Liver (tissue), 8 donors: ENCODE measurements at regions not wholly inside any gene's neighbourhood (a gene's known extent, or its start where the extent isn't known, plus 50 kb on each side); places are given as distances from the start of the nearest gene placed in this dataset.

Experiments used
- DNase-seq: peaks from one replicate; pipeline ENCODE4 v3.0.0-alpha.2; 2017; ENCODE audit warnings: low spot score
- H3K27ac ChIP-seq, 2 donors: one replicate each; pipeline ENCODE4 v1.7.0; 2013; ENCODE audit warnings: inconsistent platforms in 2 of 2, low read length in 2 of 2, control low read depth in 1 of 2, low read depth in 1 of 2, mild to moderate bottlenecking in 1 of 2
- H3K27me3 ChIP-seq, 4 donors: one replicate each; pipeline versions ENCODE4 v1.6.1 to v1.7.0; 2013; ENCODE audit warnings: low read length in 3 of 4, inconsistent platforms in 1 of 4, mild to moderate bottlenecking in 1 of 4, moderate library complexity in 1 of 4; ENCODE audit not compliant: control insufficient read depth in 4 of 4, insufficient read depth in 4 of 4
- H3K36me3 ChIP-seq, 4 donors: one replicate each; pipeline versions ENCODE4 v1.6.1 to v1.7.0; 2013; ENCODE audit warnings: low read length in 3 of 4, mild to moderate bottlenecking in 3 of 4, low read depth in 1 of 4, moderate library complexity in 1 of 4; ENCODE audit not compliant: control insufficient read depth in 4 of 4, insufficient read depth in 3 of 4
- H3K4me1 ChIP-seq, 4 donors: one replicate each; pipeline versions ENCODE4 v1.6.1 to v1.7.0; 2013; ENCODE audit warnings: low read length in 3 of 4, mild to moderate bottlenecking in 3 of 4, moderate library complexity in 1 of 4; ENCODE audit not compliant: control insufficient read depth in 4 of 4, insufficient read depth in 4 of 4
- H3K4me3 ChIP-seq, 3 donors: one replicate each; pipeline versions ENCODE4 v1.6.1 to v1.7.0; 2013; ENCODE audit warnings: low read length in 3 of 3, control low read depth in 1 of 3, low read depth in 1 of 3, mild to moderate bottlenecking in 1 of 3
- H3K9ac ChIP-seq, 2 donors: one replicate each; pipeline ENCODE4 v1.7.0; 2013; ENCODE audit warnings: low read length in 2 of 2, mild to moderate bottlenecking in 2 of 2, moderate library complexity in 2 of 2, control low read depth in 1 of 2, low read depth in 1 of 2
- H3K9me3 ChIP-seq, 4 donors: one replicate each; pipeline versions ENCODE4 v1.6.1 to v1.7.0; 2013; ENCODE audit warnings: low read length in 3 of 4; ENCODE audit not compliant: control insufficient read depth in 4 of 4
- EGR1 ChIP-seq, 2 donors: IDR thresholded peaks; 2 replicates each; pipeline ENCODE4 v1.6.1; 2016 to 2018; ENCODE audit warnings: antibody characterized with exemption in 2 of 2, low read depth in 2 of 2
- FOXA2 ChIP-seq: IDR thresholded peaks from 2 replicates; pipeline ENCODE4 v1.6.1; 2016; ENCODE audit warnings: antibody characterized with exemption
- GABPA ChIP-seq, 2 donors: IDR thresholded peaks in 1 of 2; conservative IDR thresholded peaks in 1 of 2; 2 replicates each; pipeline ENCODE4 v1.6.1; 2016; ENCODE audit warnings: antibody characterized with exemption in 2 of 2, mild to moderate bottlenecking in 1 of 2, moderate library complexity in 1 of 2
- HNF4A ChIP-seq, 2 donors: conservative IDR thresholded peaks; 2 replicates each; pipeline ENCODE4 v1.6.1; 2016; ENCODE audit warnings: antibody characterized with exemption in 2 of 2, mild to moderate bottlenecking in 2 of 2
- JUND ChIP-seq, 2 donors: IDR thresholded peaks; 2 replicates each; pipeline ENCODE4 v1.6.1; 2016; ENCODE audit warnings: antibody characterized with exemption in 2 of 2
- NR2F2 ChIP-seq: IDR thresholded peaks from 2 replicates; pipeline ENCODE4 v1.6.1; 2016; ENCODE audit warnings: antibody characterized with exemption
- RAD21 ChIP-seq, 2 donors: IDR thresholded peaks; 2 replicates each; pipeline ENCODE4 v1.6.1; 2016; ENCODE audit warnings: antibody characterized with exemption in 2 of 2, mild to moderate bottlenecking in 2 of 2
- RXRA ChIP-seq, 2 donors: IDR thresholded peaks; 2 replicates each; pipeline ENCODE4 v1.6.1; 2017 to 2018; ENCODE audit warnings: antibody characterized with exemption in 2 of 2, mild to moderate bottlenecking in 1 of 2
- SP1 ChIP-seq: IDR thresholded peaks from 2 replicates; pipeline ENCODE4 v1.6.1; 2018; ENCODE audit warnings: antibody characterized with exemption, mild to moderate bottlenecking
- TAF1 ChIP-seq: conservative IDR thresholded peaks from 2 replicates; pipeline ENCODE4 v1.6.1; 2016; ENCODE audit warnings: antibody characterized with exemption, mild to moderate bottlenecking
- WGBS: extraction: QIAGEN DNeasy Blood & Tissue Kit; methylation state at CpG from one replicate; pipeline ENCODE4 v1.1.7; 2013; 5-methylcytosine and 5-hydroxymethylcytosine counted together
- TF ChIP-seq, protein P1 (sequence below): IDR thresholded peaks from 2 replicates; pipeline ENCODE4 v1.6.1; 2016; ENCODE audit warnings: antibody characterized with exemption
- TF ChIP-seq, protein P2 (sequence below): IDR thresholded peaks from 2 replicates; pipeline ENCODE4 v1.6.1; 2016; ENCODE audit warnings: antibody characterized with exemption
- TF ChIP-seq, protein P3 (sequence below): IDR thresholded peaks from 2 replicates; pipeline ENCODE4 v1.6.1; 2016; ENCODE audit warnings: antibody characterized with exemption
- TF ChIP-seq, protein P4 (sequence below): fragments of 150-350 bp; IDR thresholded peaks from 2 replicates; pipeline ENCODE4 v1.5.1; 2017; ENCODE audit warnings: improper control_type of control experiment, low read depth, low read length; ENCODE audit not compliant: missing input control
- TF ChIP-seq, protein P5 (sequence below): IDR thresholded peaks from 2 replicates; pipeline ENCODE4 v1.6.1; 2016; ENCODE audit warnings: antibody characterized with exemption, mild to moderate bottlenecking
- donor health status: healthy.
- donor health status: healthy.
- donor health status: healthy.
- donor health status: healthy.
- donor health status: healthy.

DNA sequence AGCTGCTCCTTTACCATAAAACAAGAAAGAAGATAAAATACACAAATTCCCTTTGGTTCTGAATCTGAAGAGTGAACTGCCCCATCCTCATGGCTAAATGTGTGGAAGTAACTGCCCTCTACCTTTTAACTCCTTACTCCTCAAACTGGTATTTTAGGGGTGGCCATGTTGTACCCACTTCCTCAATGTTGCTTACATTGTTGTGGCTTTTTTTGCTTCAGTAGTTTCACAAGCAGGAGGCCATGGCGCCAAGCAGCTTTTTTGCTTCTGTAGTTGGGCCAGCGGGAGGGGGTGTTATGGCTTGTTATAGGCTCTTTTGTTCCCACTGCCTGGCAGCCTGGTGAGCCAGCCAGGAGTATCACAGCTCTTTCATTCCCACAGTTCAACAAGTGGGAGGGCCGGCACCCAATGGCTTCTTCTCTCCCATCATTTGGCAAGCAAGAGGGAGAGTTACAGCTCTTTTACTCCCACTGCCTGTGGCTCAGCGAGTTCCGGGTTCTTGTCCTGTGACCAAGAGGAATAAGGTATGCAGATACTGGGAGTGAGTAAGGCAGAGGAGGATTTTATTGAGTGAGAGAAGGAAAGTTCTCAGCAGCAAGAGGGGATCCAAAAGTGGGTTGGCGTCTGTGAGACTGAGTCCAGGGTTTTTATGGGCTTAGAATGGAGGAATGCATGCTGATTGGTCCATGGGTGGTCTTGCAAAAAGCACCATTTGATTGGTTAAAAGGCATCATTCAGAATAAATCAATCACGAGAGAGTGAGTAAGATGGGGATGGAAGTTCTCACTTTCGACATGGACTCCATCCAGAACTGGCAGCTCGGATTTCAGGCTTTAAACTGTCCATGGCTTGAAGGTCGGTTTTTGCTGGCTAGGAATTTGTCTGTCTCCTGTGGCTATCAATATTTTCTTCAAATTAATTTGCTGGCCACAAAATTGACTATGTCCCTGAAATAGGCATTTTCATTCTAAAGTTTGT lies 429.6 kb downstream of the HLX start:
- no peak for DNase-seq
- Histone ChIP-seq H3K27me3 (no peaks in the 10 kb centered on the region), H3K9me3 (peaks cover 0 to 4% (median 0%) of the 10 kb centered on the region in 4 donors), H3K9ac (no peak overlapping the region), H3K4me1 (no peaks in the 10 kb centered on the region), H3K4me3 (no peak overlapping the region), H3K27ac (no peak overlapping the region), H3K36me3 (no peaks in the 10 kb centered on the region)
- WGBS, result 93% methylated on average over 10 of the region's 10 CpGs
- TF ChIP-seq, protein P1, sequence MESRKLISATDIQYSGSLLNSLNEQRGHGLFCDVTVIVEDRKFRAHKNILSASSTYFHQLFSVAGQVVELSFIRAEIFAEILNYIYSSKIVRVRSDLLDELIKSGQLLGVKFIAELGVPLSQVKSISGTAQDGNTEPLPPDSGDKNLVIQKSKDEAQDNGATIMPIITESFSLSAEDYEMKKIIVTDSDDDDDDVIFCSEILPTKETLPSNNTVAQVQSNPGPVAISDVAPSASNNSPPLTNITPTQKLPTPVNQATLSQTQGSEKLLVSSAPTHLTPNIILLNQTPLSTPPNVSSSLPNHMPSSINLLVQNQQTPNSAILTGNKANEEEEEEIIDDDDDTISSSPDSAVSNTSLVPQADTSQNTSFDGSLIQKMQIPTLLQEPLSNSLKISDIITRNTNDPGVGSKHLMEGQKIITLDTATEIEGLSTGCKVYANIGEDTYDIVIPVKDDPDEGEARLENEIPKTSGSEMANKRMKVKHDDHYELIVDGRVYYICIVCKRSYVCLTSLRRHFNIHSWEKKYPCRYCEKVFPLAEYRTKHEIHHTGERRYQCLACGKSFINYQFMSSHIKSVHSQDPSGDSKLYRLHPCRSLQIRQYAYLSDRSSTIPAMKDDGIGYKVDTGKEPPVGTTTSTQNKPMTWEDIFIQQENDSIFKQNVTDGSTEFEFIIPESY, result no peak
- no peak for TF ChIP-seq FOXA2
- TF ChIP-seq, protein P2, sequence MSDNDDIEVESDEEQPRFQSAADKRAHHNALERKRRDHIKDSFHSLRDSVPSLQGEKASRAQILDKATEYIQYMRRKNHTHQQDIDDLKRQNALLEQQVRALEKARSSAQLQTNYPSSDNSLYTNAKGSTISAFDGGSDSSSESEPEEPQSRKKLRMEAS, result no peak
- TF ChIP-seq, protein P3, sequence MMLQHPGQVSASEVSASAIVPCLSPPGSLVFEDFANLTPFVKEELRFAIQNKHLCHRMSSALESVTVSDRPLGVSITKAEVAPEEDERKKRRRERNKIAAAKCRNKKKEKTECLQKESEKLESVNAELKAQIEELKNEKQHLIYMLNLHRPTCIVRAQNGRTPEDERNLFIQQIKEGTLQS, result no peak
- TF ChIP-seq RAD21 (IDR thresholded peaks at IDR 0.05), result no peak

DNA sequence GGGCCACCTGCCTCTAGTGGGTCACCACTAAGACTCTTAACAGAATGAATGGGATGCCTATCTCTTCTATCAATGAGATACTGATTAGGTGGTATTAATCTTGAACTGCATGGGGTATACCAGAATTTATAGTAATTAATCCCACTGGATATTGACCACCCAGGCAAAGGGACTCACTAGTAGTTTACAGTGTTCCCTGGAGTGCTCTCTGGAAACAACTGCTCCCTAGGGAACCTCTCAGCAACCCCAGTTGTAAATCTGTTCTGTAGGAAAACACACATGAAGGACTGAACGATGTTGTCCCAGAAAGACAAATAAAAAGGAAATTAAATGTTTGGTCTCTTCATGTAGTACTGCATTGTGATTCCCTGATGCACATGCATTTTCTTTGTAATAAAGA lies 430.5 kb downstream of the HLX start:
- Histone ChIP-seq H3K4me1 (no peaks in the 10 kb centered on the region), H3K4me3 (no peak overlapping the region), H3K9me3 (peaks cover 0 to 4% (median 0%) of the 10 kb centered on the region in 4 donors), H3K9ac (no peak overlapping the region), H3K27ac (no peak overlapping the region), H3K36me3 (no peaks in the 10 kb centered on the region), H3K27me3 (no peaks in the 10 kb centered on the region)
- TF ChIP-seq, protein P4, sequence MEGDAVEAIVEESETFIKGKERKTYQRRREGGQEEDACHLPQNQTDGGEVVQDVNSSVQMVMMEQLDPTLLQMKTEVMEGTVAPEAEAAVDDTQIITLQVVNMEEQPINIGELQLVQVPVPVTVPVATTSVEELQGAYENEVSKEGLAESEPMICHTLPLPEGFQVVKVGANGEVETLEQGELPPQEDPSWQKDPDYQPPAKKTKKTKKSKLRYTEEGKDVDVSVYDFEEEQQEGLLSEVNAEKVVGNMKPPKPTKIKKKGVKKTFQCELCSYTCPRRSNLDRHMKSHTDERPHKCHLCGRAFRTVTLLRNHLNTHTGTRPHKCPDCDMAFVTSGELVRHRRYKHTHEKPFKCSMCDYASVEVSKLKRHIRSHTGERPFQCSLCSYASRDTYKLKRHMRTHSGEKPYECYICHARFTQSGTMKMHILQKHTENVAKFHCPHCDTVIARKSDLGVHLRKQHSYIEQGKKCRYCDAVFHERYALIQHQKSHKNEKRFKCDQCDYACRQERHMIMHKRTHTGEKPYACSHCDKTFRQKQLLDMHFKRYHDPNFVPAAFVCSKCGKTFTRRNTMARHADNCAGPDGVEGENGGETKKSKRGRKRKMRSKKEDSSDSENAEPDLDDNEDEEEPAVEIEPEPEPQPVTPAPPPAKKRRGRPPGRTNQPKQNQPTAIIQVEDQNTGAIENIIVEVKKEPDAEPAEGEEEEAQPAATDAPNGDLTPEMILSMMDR, result no peak
- TF ChIP-seq RXRA (IDR thresholded peaks at IDR 0.05) (no peak), JUND (IDR thresholded peaks at IDR 0.05) (no peak), EGR1 (IDR thresholded peaks at IDR 0.05; ENCODE audit: low read depth in 2 of 2) (no peak), RAD21 (IDR thresholded peaks at IDR 0.05) (no peak), HNF4A (conservative IDR thresholded peaks at IDR 0.05) (no peak), NR2F2 (no peak), TAF1 (no peak), GABPA (IDR thresholded peaks at IDR 0.05 in 1 of 2, conservative IDR thresholded peaks at IDR 0.05 in 1 of 2) (no peak), SP1 (no peak)
- TF ChIP-seq, protein P1, result no peak
- TF ChIP-seq, protein P2, result no peak
- TF ChIP-seq, protein P3, result no peak
- TF ChIP-seq, protein P5, sequence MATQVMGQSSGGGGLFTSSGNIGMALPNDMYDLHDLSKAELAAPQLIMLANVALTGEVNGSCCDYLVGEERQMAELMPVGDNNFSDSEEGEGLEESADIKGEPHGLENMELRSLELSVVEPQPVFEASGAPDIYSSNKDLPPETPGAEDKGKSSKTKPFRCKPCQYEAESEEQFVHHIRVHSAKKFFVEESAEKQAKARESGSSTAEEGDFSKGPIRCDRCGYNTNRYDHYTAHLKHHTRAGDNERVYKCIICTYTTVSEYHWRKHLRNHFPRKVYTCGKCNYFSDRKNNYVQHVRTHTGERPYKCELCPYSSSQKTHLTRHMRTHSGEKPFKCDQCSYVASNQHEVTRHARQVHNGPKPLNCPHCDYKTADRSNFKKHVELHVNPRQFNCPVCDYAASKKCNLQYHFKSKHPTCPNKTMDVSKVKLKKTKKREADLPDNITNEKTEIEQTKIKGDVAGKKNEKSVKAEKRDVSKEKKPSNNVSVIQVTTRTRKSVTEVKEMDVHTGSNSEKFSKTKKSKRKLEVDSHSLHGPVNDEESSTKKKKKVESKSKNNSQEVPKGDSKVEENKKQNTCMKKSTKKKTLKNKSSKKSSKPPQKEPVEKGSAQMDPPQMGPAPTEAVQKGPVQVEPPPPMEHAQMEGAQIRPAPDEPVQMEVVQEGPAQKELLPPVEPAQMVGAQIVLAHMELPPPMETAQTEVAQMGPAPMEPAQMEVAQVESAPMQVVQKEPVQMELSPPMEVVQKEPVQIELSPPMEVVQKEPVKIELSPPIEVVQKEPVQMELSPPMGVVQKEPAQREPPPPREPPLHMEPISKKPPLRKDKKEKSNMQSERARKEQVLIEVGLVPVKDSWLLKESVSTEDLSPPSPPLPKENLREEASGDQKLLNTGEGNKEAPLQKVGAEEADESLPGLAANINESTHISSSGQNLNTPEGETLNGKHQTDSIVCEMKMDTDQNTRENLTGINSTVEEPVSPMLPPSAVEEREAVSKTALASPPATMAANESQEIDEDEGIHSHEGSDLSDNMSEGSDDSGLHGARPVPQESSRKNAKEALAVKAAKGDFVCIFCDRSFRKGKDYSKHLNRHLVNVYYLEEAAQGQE, result no peak
- DNase-seq, result no peak
- WGBS, result 35% methylated on average over 1 of the region's 1 CpG
